CMK (cell line): ENCODE measurements at regions not wholly inside any gene's neighbourhood (a gene's known extent, or its start where the extent isn't known, plus 50 kb on each side); places are given as distances from the start of the nearest gene placed in this dataset.
"Not testable (repeated sequence)": the region's sequence is repeated elsewhere in the genome, so short reads cannot be mapped to it uniquely, and the experiment has no call there.

Source experiments
- DNase-seq: peaks from one replicate; pipeline ENCODE4 v3.0.0-alpha.2; 2010; ENCODE audit warnings: low read depth

GRCh38 chr2:242027676-242028450, 158.3 kb downstream of the RTP5 start:
- no peak for DNase-seq

- DNase-seq: no peak
Measured at GRCh38 chr2:242029422-242030225, 160.1 kb downstream of the RTP5 start.

- no peak for DNase-seq
Measured at GRCh38 chr2:242030226-242030575, 160.7 kb downstream of the RTP5 start.

GRCh38 chr2:242030858-242031257, 161.3 kb downstream of the RTP5 start:
- DNase-seq: no peak

GRCh38 chr2:242031481-242032019, 162.0 kb downstream of the RTP5 start:
- peak; percentile 30 for DNase-seq

GRCh38 chr2:242032780-242033656, 163.5 kb downstream of the RTP5 start:
- DNase-seq: no peak

- DNase-seq: no peak
Measured at GRCh38 chr2:242034138-242034537, 164.6 kb downstream of the RTP5 start.

- no peak for DNase-seq
Measured at GRCh38 chr2:242034996-242035814, 165.7 kb downstream of the RTP5 start.

GRCh38 chr2:242035858-242036652, 166.5 kb downstream of the RTP5 start:
- no peak for DNase-seq

GRCh38 chr2:242036653-242036950, 167.1 kb downstream of the RTP5 start:
- DNase-seq: no peak

GRCh38 chr2:242038166-242038927, 168.8 kb downstream of the RTP5 start:
- no peak for DNase-seq

- DNase-seq: no peak
Measured at GRCh38 chr2:242038928-242039341, 169.4 kb downstream of the RTP5 start.

GRCh38 chr2:242040303-242040655, 170.8 kb downstream of the RTP5 start:
- no peak for DNase-seq

- DNase-seq: no peak
Measured at GRCh38 chr2:242040681-242041080, 171.2 kb downstream of the RTP5 start.

- no peak for DNase-seq
Measured at GRCh38 chr2:242041816-242042215, 172.3 kb downstream of the RTP5 start.

- no peak for DNase-seq
Measured at GRCh38 chr2:242043538-242044312, 174.2 kb downstream of the RTP5 start.

GRCh38 chr2:242044313-242044590, 174.7 kb downstream of the RTP5 start:
- DNase-seq: no peak

GRCh38 chr2:242045596-242046144, 176.1 kb downstream of the RTP5 start:
- DNase-seq: not testable (repeated sequence)

- no peak for DNase-seq
Measured at GRCh38 chr2:242046206-242046826, 176.8 kb downstream of the RTP5 start.
